ENCODE measurements at regions not wholly inside any gene's neighbourhood (a gene's known extent, or its start where the extent isn't known, plus 50 kb on each side); places are given as distances from the start of the nearest gene placed in this dataset.
"Not testable (repeated sequence)": the region's sequence is repeated elsewhere in the genome, so short reads cannot be mapped to it uniquely, and the experiment has no call there.

GRCh38 chrX:63475200-63475599 lies 124.1 kb upstream of the SPIN4 start:
- no peak for DNase-seq (ENCODE audit: extremely low read depth in 1 of 11, low read depth in 9 of 11, low spot score in 4 of 11)

- DNase-seq (ENCODE audit: extremely low read depth in 1 of 11, low read depth in 9 of 11, low spot score in 4 of 11): no peak
Measured at GRCh38 chrX:63471004-63471403, 119.9 kb upstream of the SPIN4 start.

- DNase-seq (ENCODE audit: extremely low read depth in 1 of 11, low read depth in 9 of 11, low spot score in 4 of 11): no peak
Measured at GRCh38 chrX:63470506-63470905, 119.4 kb upstream of the SPIN4 start.

- DNase-seq (ENCODE audit: extremely low read depth in 1 of 11, low read depth in 9 of 11, low spot score in 4 of 11): no peak
Measured at GRCh38 chrX:63466690-63467089, 115.6 kb upstream of the SPIN4 start.

GRCh38 chrX:63458981-63459380 lies 107.8 kb upstream of the SPIN4 start:
- no peak for DNase-seq (ENCODE audit: extremely low read depth in 1 of 11, low read depth in 9 of 11, low spot score in 4 of 11)

- DNase-seq (ENCODE audit: extremely low read depth in 1 of 11, low read depth in 9 of 11, low spot score in 4 of 11): no peak
Measured at GRCh38 chrX:63453571-63453970, 102.4 kb upstream of the SPIN4 start.

GRCh38 chrX:63441717-63442116 lies 90.6 kb upstream of the SPIN4 start:
- no peak for DNase-seq (ENCODE audit: extremely low read depth in 1 of 11, low read depth in 9 of 11, low spot score in 4 of 11)

GRCh38 chrX:63439580-63439979 lies 88.4 kb upstream of the SPIN4 start:
- no peak for DNase-seq (ENCODE audit: extremely low read depth in 1 of 11, low read depth in 9 of 11, low spot score in 4 of 11)

- DNase-seq (ENCODE audit: extremely low read depth in 1 of 11, low read depth in 9 of 11, low spot score in 4 of 11): no peak
Measured at GRCh38 chrX:63436865-63437264, 85.7 kb upstream of the SPIN4 start.

GRCh38 chrX:63434665-63435064 lies 83.5 kb upstream of the SPIN4 start:
- peak in 1 of 11 donors; percentile 0 for DNase-seq (ENCODE audit: extremely low read depth in 1 of 11, low read depth in 9 of 11, low spot score in 4 of 11)

- no peak for DNase-seq (ENCODE audit: extremely low read depth in 1 of 11, low read depth in 9 of 11, low spot score in 4 of 11)
Measured at GRCh38 chrX:63434206-63434605, 83.1 kb upstream of the SPIN4 start.

- DNase-seq (ENCODE audit: extremely low read depth in 1 of 11, low read depth in 9 of 11, low spot score in 4 of 11): no peak
Measured at GRCh38 chrX:63430026-63430425, 78.9 kb upstream of the SPIN4 start.

GRCh38 chrX:63428348-63428747 lies 77.2 kb upstream of the SPIN4 start:
- no peak for DNase-seq (ENCODE audit: extremely low read depth in 1 of 11, low read depth in 9 of 11, low spot score in 4 of 11)

GRCh38 chrX:63426519-63426918 lies 75.4 kb upstream of the SPIN4 start:
- no peak for DNase-seq (ENCODE audit: extremely low read depth in 1 of 11, low read depth in 9 of 11, low spot score in 4 of 11)

GRCh38 chrX:63424063-63424462 lies 72.9 kb upstream of the SPIN4 start:
- no peak for DNase-seq (ENCODE audit: extremely low read depth in 1 of 11, low read depth in 9 of 11, low spot score in 4 of 11)

- DNase-seq (ENCODE audit: extremely low read depth in 1 of 11, low read depth in 9 of 11, low spot score in 4 of 11): no peak
Measured at GRCh38 chrX:63421411-63421810, 70.3 kb upstream of the SPIN4 start.

- DNase-seq (ENCODE audit: extremely low read depth in 1 of 11, low read depth in 9 of 11, low spot score in 4 of 11): no peak
Measured at GRCh38 chrX:63418211-63418610, 67.1 kb upstream of the SPIN4 start.

- DNase-seq (ENCODE audit: extremely low read depth in 1 of 11, low read depth in 9 of 11, low spot score in 4 of 11): no peak
Measured at GRCh38 chrX:63417649-63418048, 66.5 kb upstream of the SPIN4 start.

- DNase-seq (ENCODE audit: extremely low read depth in 1 of 11, low read depth in 9 of 11, low spot score in 4 of 11): not testable (repeated sequence)
Measured at GRCh38 chrX:63409934-63410333, 58.8 kb upstream of the SPIN4 start.

GRCh38 chrX:63408050-63408449 lies 56.9 kb upstream of the SPIN4 start:
- no peak for DNase-seq (ENCODE audit: extremely low read depth in 1 of 11, low read depth in 9 of 11, low spot score in 4 of 11)

GRCh38 chrX:63404332-63404731 lies 53.2 kb upstream of the SPIN4 start:
- DNase-seq (ENCODE audit: extremely low read depth in 1 of 11, low read depth in 9 of 11, low spot score in 4 of 11): no peak

GRCh38 chrX:63402106-63402505 lies 51.0 kb upstream of the SPIN4 start:
- no peak for DNase-seq (ENCODE audit: extremely low read depth in 1 of 11, low read depth in 9 of 11, low spot score in 4 of 11)
